Thoracic aorta (tissue), 2 donors: ENCODE measurements at regions not wholly inside any gene's neighbourhood (a gene's known extent, or its start where the extent isn't known, plus 50 kb on each side); places are given as distances from the start of the nearest gene placed in this dataset.

ENCODE experiments used
- ATAC-seq: fragments of 150-250 bp; one replicate; pipeline ENCODE4 v1.8.0; 2017; ENCODE audit warnings: low read depth; ENCODE audit not compliant: insufficient number of reproducible peaks, low FRiP score
- DNase-seq: peaks from one replicate; pipeline ENCODE4 v3.0.0-alpha.2; 2020; ENCODE audit warnings: low spot score
- H3K27ac ChIP-seq, 2 donors: fragments of 200-600 bp; sonication (generic); 1 replicate in 1 of 2; 2 replicates in 1 of 2; pipeline ENCODE4 v1.5.1; 2016; ENCODE audit warnings: mild to moderate bottlenecking in 2 of 2, moderate library complexity in 2 of 2
- H3K27me3 ChIP-seq: fragments of 200-600 bp; sonication (generic); replicated peaks from 2 replicates; pipeline ENCODE4 v1.6.0; 2016; ENCODE audit warnings: mild to moderate bottlenecking; ENCODE audit not compliant: insufficient read depth
- H3K36me3 ChIP-seq: fragments of 200-600 bp; sonication (generic); one replicate; pipeline ENCODE4 v1.5.1; 2016
- H3K4me1 ChIP-seq, 2 donors: fragments of 200-600 bp; sonication (generic); 1 replicate in 1 of 2; 2 replicates in 1 of 2; pipeline versions ENCODE4 v1.5.1 to v1.6.0; 2016; ENCODE audit warnings: low read depth in 2 of 2, mild to moderate bottlenecking in 1 of 2; ENCODE audit not compliant: control insufficient read depth in 1 of 2
- H3K4me3 ChIP-seq: fragments of 200-600 bp; sonication (generic); 2 replicates; pipeline ENCODE4 v1.5.1; 2016; ENCODE audit warnings: mild to moderate bottlenecking
- H3K9me3 ChIP-seq: fragments of 200-600 bp; sonication (generic); 2 replicates; pipeline ENCODE4 v1.5.1; 2016
- TF ChIP-seq, protein P1 (sequence below): fragments of 200-600 bp; sonication (generic); IDR thresholded peaks from one replicate; pipeline ENCODE4 v1.5.1; 2019; ENCODE audit warnings: antibody characterized with exemption

DNA sequence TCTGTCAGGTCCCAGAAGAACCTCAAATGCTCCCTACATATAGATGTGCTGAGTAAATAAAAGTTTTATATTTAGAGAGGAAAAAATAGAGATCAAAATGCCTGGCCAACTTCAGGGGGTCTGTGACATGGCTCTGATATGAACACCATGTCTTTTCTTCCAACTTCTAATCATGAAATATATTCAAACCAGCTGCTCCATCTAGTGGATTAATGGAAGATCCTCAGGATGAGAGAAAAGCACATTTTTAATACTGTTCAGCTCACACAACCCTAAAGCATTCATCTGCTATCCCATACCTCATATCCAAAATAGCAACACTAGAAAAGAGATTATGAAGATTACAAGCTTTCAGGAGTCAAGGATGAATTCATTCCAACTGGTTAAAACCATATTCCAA, 56.0 kb upstream of the DOCK9 start:
- Histone ChIP-seq H3K27me3 (no peaks in the 10 kb centered on the region), H3K27ac (no peak overlapping the region)

GRCh38 chr13:99034333-99035085, 56.6 kb upstream of the DOCK9 start:
- TF ChIP-seq, protein P1, sequence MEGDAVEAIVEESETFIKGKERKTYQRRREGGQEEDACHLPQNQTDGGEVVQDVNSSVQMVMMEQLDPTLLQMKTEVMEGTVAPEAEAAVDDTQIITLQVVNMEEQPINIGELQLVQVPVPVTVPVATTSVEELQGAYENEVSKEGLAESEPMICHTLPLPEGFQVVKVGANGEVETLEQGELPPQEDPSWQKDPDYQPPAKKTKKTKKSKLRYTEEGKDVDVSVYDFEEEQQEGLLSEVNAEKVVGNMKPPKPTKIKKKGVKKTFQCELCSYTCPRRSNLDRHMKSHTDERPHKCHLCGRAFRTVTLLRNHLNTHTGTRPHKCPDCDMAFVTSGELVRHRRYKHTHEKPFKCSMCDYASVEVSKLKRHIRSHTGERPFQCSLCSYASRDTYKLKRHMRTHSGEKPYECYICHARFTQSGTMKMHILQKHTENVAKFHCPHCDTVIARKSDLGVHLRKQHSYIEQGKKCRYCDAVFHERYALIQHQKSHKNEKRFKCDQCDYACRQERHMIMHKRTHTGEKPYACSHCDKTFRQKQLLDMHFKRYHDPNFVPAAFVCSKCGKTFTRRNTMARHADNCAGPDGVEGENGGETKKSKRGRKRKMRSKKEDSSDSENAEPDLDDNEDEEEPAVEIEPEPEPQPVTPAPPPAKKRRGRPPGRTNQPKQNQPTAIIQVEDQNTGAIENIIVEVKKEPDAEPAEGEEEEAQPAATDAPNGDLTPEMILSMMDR: no peak
- Histone ChIP-seq H3K27ac (no peak overlapping the region), H3K36me3 (no peaks in the 10 kb centered on the region), H3K27me3 (no peaks in the 10 kb centered on the region), H3K4me1 (no peaks in the 10 kb centered on the region), H3K4me3 (no peak overlapping the region), H3K9me3 (no peaks in the 10 kb centered on the region)
- DNase-seq (no peak), ATAC-seq (no peak)

More for the DNA sequence above, 56.0 kb upstream of the DOCK9 start:
- no peaks in the 10 kb centered on the region for H3K9me3 ChIP-seq
- DNase-seq: no peak
- H3K4me1 ChIP-seq: no peaks in the 10 kb centered on the region
- no peaks in the 10 kb centered on the region for H3K36me3 ChIP-seq
- H3K4me3 ChIP-seq: no peak overlapping the region
- TF ChIP-seq, protein P1: peak; percentile 50
- no peak for ATAC-seq

DNA sequence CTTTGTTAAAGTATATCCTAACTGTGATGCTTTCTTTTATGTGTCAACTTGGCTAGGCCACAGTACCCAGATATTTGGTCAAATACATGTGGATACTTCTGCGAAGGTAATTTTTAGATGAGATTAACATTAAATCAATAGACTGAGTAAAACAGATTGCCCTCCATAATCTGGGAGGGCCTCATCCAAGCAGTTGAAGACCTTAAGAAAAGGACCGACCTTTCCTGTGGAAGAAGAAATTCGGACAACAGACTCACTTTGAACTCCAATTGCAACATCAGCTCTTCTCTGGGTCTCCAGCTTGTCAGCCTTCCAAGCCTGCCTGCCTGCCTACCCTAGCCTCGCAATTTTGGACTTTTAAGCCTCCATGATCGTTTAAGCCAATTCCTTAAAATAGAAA, 57.9 kb upstream of the DOCK9 start:
- H3K36me3 ChIP-seq: no peaks in the 10 kb centered on the region
- DNase-seq: no peak
- no peak overlapping the region for H3K27ac ChIP-seq
- H3K4me1 ChIP-seq: no peaks in the 10 kb centered on the region
- no peak for ATAC-seq
- TF ChIP-seq, protein P1: no peak
- no peak overlapping the region for H3K4me3 ChIP-seq
- no peaks in the 10 kb centered on the region for H3K27me3 ChIP-seq
- H3K9me3 ChIP-seq: no peaks in the 10 kb centered on the region

GRCh38 chr13:99037756-99038155, 59.9 kb upstream of the DOCK9 start:
- no peak for ATAC-seq
- TF ChIP-seq, protein P1: no peak
- H3K4me1 ChIP-seq: peaks cover 0 to 6% of the 10 kb centered on the region in 2 donors

DNA sequence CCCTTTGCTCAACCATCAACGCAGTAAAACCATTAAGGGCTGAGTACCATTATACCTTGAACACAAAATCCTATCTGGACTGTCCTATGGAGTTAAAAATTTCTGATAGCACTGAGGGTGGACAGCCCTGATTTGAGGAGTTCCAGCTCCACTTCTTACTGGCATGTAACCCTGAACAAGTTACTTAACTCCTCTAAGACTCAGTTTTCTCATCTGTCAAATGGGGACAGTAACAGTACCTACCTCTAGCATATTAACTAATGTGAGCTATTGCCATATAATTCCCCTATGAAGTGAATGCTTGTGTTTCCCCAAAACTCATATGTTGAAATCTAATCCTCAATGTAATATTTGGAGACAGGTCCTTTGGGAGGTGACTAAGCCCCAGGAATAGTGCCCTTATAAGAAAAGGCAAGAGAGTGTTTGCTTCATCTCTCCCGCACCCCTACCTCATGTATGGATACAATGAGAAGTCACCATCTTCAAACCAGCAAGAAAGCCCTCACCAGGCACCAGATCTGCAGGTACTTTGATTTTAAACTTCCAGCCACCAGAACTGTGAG, 61.9 kb upstream of the DOCK9 start:
- Histone ChIP-seq H3K4me1 (peaks cover 0 to 6% of the 10 kb centered on the region in 2 donors), H3K9me3 (no peaks in the 10 kb centered on the region)
- TF ChIP-seq, protein P1: no peak

More at GRCh38 chr13:99037756-99038155, 59.9 kb upstream of the DOCK9 start:
- Histone ChIP-seq H3K27me3 (no peaks in the 10 kb centered on the region), H3K36me3 (no peaks in the 10 kb centered on the region), H3K4me3 (no peak overlapping the region), H3K9me3 (no peaks in the 10 kb centered on the region), H3K27ac (no peak overlapping the region)
- DNase-seq: no peak

More for the DNA sequence above, 61.9 kb upstream of the DOCK9 start:
- Histone ChIP-seq H3K27ac (no peak overlapping the region), H3K27me3 (no peaks in the 10 kb centered on the region), H3K36me3 (no peaks in the 10 kb centered on the region), H3K4me3 (no peak overlapping the region)
- no peak for DNase-seq
- no peak for ATAC-seq
